Neural cell (in vitro differentiated cells): ENCODE measurements at regions not wholly inside any gene's neighbourhood (a gene's known extent, or its start where the extent isn't known, plus 50 kb on each side); places are given as distances from the start of the nearest gene placed in this dataset.

Source experiments
- H2AFZ ChIP-seq: fragments of 200-600, 300-800 bp; sonication (generic), shearing (Covaris generic); 2 replicates; pipeline ENCODE4 v1.6.0; 2014; ENCODE audit warnings: low read depth, mild to moderate bottlenecking, antibody characterized with exemption, low read length, moderate library complexity
- H3F3A ChIP-seq: fragments of 200-600 bp; shearing (Covaris generic); 2 replicates; pipeline ENCODE4 v1.6.1; 2016; ENCODE audit warnings: mild to moderate bottlenecking, moderate library complexity, mixed read lengths, antibody characterized with exemption, low read length; ENCODE audit not compliant: insufficient read depth, poor library complexity, severe bottlenecking
- H3K27ac ChIP-seq: fragments of 200-600, 300-800 bp; sonication (generic), shearing (Covaris generic); 2 replicates; pipeline ENCODE4 v1.5.1; 2014; ENCODE audit warnings: mild to moderate bottlenecking, low read length, moderate library complexity
- H3K27me3 ChIP-seq: fragments of 300-800, 200-600 bp; sonication (generic), shearing (Covaris generic); 2 replicates; pipeline ENCODE4 v1.6.0; 2014; ENCODE audit warnings: mild to moderate bottlenecking, low read depth, low read length, moderate library complexity; ENCODE audit not compliant: insufficient read depth
- H3K36me3 ChIP-seq: fragments of 300-800, 200-600 bp; sonication (generic), shearing (Covaris generic); 2 replicates; pipeline ENCODE4 v1.5.1; 2014; ENCODE audit warnings: mild to moderate bottlenecking, antibody characterized with exemption, low read length, moderate library complexity; ENCODE audit not compliant: insufficient read depth
- H3K4me2 ChIP-seq: fragments of 300-800, 200-600 bp; sonication (generic), shearing (Covaris generic); 2 replicates; pipeline ENCODE4 v1.6.0; 2014; ENCODE audit warnings: mild to moderate bottlenecking, low read length
- H3K4me3 ChIP-seq: fragments of 300-800, 200-600 bp; sonication (generic), shearing (Covaris generic); 2 replicates; pipeline ENCODE4 v1.5.1; 2014; ENCODE audit warnings: mild to moderate bottlenecking, low read length, moderate library complexity
- H3K79me2 ChIP-seq: fragments of 200-600 bp; shearing (Covaris generic); replicated peaks from 2 replicates; pipeline ENCODE4 v1.6.0; 2014; ENCODE audit warnings: mild to moderate bottlenecking, low read length, moderate library complexity; ENCODE audit not compliant: insufficient read depth
- H3K9ac ChIP-seq: fragments of 300-800, 200-600 bp; sonication (generic), shearing (Covaris generic); 2 replicates; pipeline ENCODE4 v1.6.1; 2016; ENCODE audit warnings: mild to moderate bottlenecking, low read length, mixed read lengths
- H3K9me2 ChIP-seq: fragments of 200-600 bp; shearing (Covaris generic); 2 replicates; pipeline ENCODE4 v1.6.1; 2016; ENCODE audit warnings: mild to moderate bottlenecking, low read length, mixed read lengths; ENCODE audit not compliant: insufficient read depth
- H3K9me3 ChIP-seq: fragments of 200-600, 300-800 bp; sonication (generic), shearing (Covaris generic); 2 replicates; pipeline ENCODE4 v1.6.1; 2016; ENCODE audit warnings: mild to moderate bottlenecking, mixed run types, low read length, moderate library complexity, mixed read lengths
- H4K20me1 ChIP-seq: fragments of 200-600 bp; shearing (Covaris generic); 2 replicates; pipeline ENCODE4 v1.6.1; 2016; ENCODE audit warnings: mild to moderate bottlenecking, mixed run types; ENCODE audit not compliant: insufficient read depth
- EP300 ChIP-seq: fragments of 450-650 bp; conservative IDR thresholded peaks from 2 replicates; pipeline ENCODE4 v1.6.1; 2014; ENCODE audit warnings: antibody characterized with exemption, mild to moderate bottlenecking, moderate library complexity; ENCODE audit not compliant: poor library complexity, severe bottlenecking
- EZH2 ChIP-seq: fragments of 200-600, 300-800 bp; shearing (Covaris generic), sonication (generic); IDR thresholded peaks from 2 replicates; pipeline ENCODE4 v1.6.1; 2014; ENCODE audit warnings: antibody characterized with exemption, low read length, borderline replicate concordance, mild to moderate bottlenecking; ENCODE audit not compliant: insufficient read depth, poor library complexity, severe bottlenecking
- MXI1 ChIP-seq: fragments of 450-650 bp; conservative IDR thresholded peaks from 2 replicates; pipeline ENCODE4 v1.6.1; 2014; ENCODE audit warnings: antibody characterized with exemption, mild to moderate bottlenecking; ENCODE audit not compliant: poor library complexity, severe bottlenecking
- POLR2AphosphoS5 ChIP-seq: IDR thresholded peaks from 2 replicates; pipeline ENCODE4 v1.6.1; 2012
- RAD21 ChIP-seq: fragments of 450-650 bp; conservative IDR thresholded peaks from 2 replicates; pipeline ENCODE4 v1.6.1; 2014; ENCODE audit warnings: antibody characterized with exemption, mild to moderate bottlenecking, moderate library complexity
- SMC3 ChIP-seq: fragments of 450-650 bp; conservative IDR thresholded peaks from 2 replicates; pipeline ENCODE4 v1.6.1; 2014; ENCODE audit warnings: antibody characterized with exemption, mild to moderate bottlenecking, moderate library complexity; ENCODE audit not compliant: poor library complexity
- TF ChIP-seq, protein P1 (sequence below): fragments of 450-650 bp; IDR thresholded peaks from 2 replicates; pipeline ENCODE4 v1.5.1; 2014; ENCODE audit warnings: antibody characterized with exemption, mild to moderate bottlenecking, moderate library complexity; ENCODE audit not compliant: poor library complexity, severe bottlenecking
- TF ChIP-seq, protein P2 (sequence below): IDR thresholded peaks from 2 replicates; pipeline ENCODE4 v1.6.1; 2012; ENCODE audit warnings: borderline replicate concordance

DNA sequence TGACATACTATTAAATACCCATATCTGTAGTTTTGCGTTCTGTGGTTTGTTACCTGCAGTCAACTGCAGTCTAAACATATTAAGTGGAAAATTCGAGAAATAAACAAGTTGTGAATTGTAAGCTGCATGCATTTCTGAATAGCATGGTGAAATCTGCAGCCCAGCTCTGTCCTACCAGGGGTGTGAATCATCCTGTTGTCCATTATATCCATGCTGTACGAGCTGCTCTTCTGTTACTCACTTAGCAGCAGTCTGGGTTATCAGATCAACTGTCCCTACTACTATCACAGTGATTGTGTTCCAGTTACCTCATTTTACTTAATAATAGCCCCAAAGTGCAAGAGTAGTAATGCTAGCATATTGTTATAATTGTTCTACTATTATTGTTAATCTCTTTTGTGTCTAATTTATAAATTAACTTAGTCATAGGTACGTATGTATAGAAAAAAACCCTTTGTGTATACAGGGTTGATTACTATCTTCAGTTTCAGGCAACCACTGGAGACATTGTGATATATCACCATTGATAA, 173.7 kb upstream of the FAT4 start:
- no peak for TF ChIP-seq RAD21
- no peak for TF ChIP-seq SMC3
- no peak for TF ChIP-seq POLR2AphosphoS5
- TF ChIP-seq, protein P1, sequence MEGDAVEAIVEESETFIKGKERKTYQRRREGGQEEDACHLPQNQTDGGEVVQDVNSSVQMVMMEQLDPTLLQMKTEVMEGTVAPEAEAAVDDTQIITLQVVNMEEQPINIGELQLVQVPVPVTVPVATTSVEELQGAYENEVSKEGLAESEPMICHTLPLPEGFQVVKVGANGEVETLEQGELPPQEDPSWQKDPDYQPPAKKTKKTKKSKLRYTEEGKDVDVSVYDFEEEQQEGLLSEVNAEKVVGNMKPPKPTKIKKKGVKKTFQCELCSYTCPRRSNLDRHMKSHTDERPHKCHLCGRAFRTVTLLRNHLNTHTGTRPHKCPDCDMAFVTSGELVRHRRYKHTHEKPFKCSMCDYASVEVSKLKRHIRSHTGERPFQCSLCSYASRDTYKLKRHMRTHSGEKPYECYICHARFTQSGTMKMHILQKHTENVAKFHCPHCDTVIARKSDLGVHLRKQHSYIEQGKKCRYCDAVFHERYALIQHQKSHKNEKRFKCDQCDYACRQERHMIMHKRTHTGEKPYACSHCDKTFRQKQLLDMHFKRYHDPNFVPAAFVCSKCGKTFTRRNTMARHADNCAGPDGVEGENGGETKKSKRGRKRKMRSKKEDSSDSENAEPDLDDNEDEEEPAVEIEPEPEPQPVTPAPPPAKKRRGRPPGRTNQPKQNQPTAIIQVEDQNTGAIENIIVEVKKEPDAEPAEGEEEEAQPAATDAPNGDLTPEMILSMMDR: no peak
- H3K4me3 ChIP-seq: no peak overlapping the region
- H3F3A ChIP-seq: no peaks in the 10 kb centered on the region
- no peaks in the 10 kb centered on the region for H3K79me2 ChIP-seq
- no peaks in the 10 kb centered on the region for H3K9me3 ChIP-seq
- no peak overlapping the region for H3K4me2 ChIP-seq
- H4K20me1 ChIP-seq: no peaks in the 10 kb centered on the region
- no peaks in the 10 kb centered on the region for H3K27me3 ChIP-seq
- no peak overlapping the region for H3K9ac ChIP-seq
- no peaks in the 10 kb centered on the region for H3K36me3 ChIP-seq
- H3K27ac ChIP-seq: no peak overlapping the region
- H2AFZ ChIP-seq: no peak overlapping the region
- no peaks in the 10 kb centered on the region for H3K9me2 ChIP-seq

DNA sequence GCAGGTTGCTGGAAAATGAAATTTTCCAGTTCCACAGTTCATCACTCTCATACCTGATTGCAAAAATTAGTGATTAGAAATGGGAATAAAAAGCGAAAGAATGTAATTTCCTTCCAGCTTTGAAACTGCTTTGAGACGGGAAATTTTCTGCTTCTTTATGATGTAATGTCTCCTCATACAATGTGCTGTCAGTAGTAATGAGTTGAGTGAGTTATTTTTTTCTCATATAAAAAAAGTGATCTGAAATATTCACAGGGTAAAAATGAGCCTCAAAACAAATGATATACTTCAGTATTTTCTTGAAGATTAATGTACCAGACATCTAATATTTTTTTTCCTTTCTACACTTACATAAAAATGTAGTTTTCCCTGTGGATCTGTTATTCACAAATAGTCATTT, 179.1 kb upstream of the FAT4 start:
- H3K9me3 ChIP-seq: no peaks in the 10 kb centered on the region
- no peaks in the 10 kb centered on the region for H3K27me3 ChIP-seq
- no peak overlapping the region for H3K4me2 ChIP-seq
- H3K9ac ChIP-seq: no peak overlapping the region
- no peaks in the 10 kb centered on the region for H3K79me2 ChIP-seq
- H3F3A ChIP-seq: no peaks in the 10 kb centered on the region
- no peak overlapping the region for H2AFZ ChIP-seq
- TF ChIP-seq EP300 (peak; percentile 16), EZH2 (no peak)
- H4K20me1 ChIP-seq: no peaks in the 10 kb centered on the region
- H3K9me2 ChIP-seq: no peaks in the 10 kb centered on the region
- H3K4me3 ChIP-seq: no peak overlapping the region
- H3K27ac ChIP-seq: no peak overlapping the region
- no peaks in the 10 kb centered on the region for H3K36me3 ChIP-seq

DNA sequence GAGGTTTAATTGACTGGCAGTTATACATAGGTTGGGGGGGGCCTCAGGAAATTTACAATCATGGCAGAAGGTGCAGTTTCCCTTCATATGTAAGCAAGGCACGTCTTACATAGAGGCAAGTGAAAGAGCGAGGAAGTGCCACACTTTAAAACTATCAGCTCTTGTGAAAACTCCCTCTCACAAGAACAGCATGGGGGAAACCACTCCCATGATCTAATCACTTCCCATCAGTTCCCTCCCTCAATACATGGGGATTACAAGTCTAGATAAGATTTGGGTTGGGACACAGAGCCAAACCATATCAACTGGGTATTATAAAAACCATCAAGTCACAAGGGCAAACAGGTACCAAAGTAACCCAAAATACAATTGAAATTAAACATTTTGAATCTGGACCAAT, 182.0 kb upstream of the FAT4 start:
- no peaks in the 10 kb centered on the region for H3F3A ChIP-seq
- no peaks in the 10 kb centered on the region for H3K9me2 ChIP-seq
- H2AFZ ChIP-seq: no peak overlapping the region
- H3K36me3 ChIP-seq: no peaks in the 10 kb centered on the region
- no peak overlapping the region for H3K4me2 ChIP-seq
- no peak overlapping the region for H3K9ac ChIP-seq
- H3K79me2 ChIP-seq: no peaks in the 10 kb centered on the region
- H3K27me3 ChIP-seq: no peaks in the 10 kb centered on the region
- TF ChIP-seq RAD21 (no peak), SMC3 (no peak), EZH2 (no peak), MXI1 (no peak), EP300 (no peak)
- TF ChIP-seq, protein P1: no peak
- TF ChIP-seq, protein P2, sequence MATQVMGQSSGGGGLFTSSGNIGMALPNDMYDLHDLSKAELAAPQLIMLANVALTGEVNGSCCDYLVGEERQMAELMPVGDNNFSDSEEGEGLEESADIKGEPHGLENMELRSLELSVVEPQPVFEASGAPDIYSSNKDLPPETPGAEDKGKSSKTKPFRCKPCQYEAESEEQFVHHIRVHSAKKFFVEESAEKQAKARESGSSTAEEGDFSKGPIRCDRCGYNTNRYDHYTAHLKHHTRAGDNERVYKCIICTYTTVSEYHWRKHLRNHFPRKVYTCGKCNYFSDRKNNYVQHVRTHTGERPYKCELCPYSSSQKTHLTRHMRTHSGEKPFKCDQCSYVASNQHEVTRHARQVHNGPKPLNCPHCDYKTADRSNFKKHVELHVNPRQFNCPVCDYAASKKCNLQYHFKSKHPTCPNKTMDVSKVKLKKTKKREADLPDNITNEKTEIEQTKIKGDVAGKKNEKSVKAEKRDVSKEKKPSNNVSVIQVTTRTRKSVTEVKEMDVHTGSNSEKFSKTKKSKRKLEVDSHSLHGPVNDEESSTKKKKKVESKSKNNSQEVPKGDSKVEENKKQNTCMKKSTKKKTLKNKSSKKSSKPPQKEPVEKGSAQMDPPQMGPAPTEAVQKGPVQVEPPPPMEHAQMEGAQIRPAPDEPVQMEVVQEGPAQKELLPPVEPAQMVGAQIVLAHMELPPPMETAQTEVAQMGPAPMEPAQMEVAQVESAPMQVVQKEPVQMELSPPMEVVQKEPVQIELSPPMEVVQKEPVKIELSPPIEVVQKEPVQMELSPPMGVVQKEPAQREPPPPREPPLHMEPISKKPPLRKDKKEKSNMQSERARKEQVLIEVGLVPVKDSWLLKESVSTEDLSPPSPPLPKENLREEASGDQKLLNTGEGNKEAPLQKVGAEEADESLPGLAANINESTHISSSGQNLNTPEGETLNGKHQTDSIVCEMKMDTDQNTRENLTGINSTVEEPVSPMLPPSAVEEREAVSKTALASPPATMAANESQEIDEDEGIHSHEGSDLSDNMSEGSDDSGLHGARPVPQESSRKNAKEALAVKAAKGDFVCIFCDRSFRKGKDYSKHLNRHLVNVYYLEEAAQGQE: no peak
- no peaks in the 10 kb centered on the region for H3K9me3 ChIP-seq
- H3K27ac ChIP-seq: no peak overlapping the region
- H3K4me3 ChIP-seq: no peak overlapping the region
- no peaks in the 10 kb centered on the region for H4K20me1 ChIP-seq
